HEK293T (cell line): ENCODE measurements at regions not wholly inside any gene's neighbourhood (a gene's known extent, or its start where the extent isn't known, plus 50 kb on each side); places are given as distances from the start of the nearest gene placed in this dataset.
"Not testable (repeated sequence)": the region's sequence is repeated elsewhere in the genome, so short reads cannot be mapped to it uniquely, and the experiment has no call there.

Source experiments
- BHLHE40 ChIP-seq: fragments of 450-650 bp; IDR thresholded peaks from 2 replicates; pipeline ENCODE4 v1.6.1; 2016; ENCODE audit warnings: mild to moderate bottlenecking, moderate library complexity, borderline replicate concordance
- CTBP1 ChIP-seq: fragments of 450-650 bp; IDR thresholded peaks from 2 replicates; pipeline ENCODE4 v1.6.1; 2016; ENCODE audit warnings: borderline replicate concordance
- ELF4 ChIP-seq: fragments of 450-650 bp; IDR thresholded peaks from 2 replicates; pipeline ENCODE4 v1.6.1; 2017; ENCODE audit warnings: antibody characterized with exemption
- FOXA1 ChIP-seq: fragments of 450-650 bp; IDR thresholded peaks from 2 replicates; pipeline ENCODE4 v1.6.1; 2016; ENCODE audit warnings: mild to moderate bottlenecking
- FOXM1 ChIP-seq: fragments of 450-650 bp; IDR thresholded peaks from 2 replicates; pipeline ENCODE4 v1.6.1; 2017; ENCODE audit warnings: mild to moderate bottlenecking, borderline replicate concordance
- HDGF ChIP-seq: fragments of 450-650 bp; IDR thresholded peaks from 2 replicates; pipeline ENCODE4 v1.6.1; 2017; ENCODE audit warnings: antibody characterized with exemption, borderline replicate concordance
- L3MBTL2 ChIP-seq: fragments of 450-650 bp; conservative IDR thresholded peaks from 2 replicates; pipeline ENCODE4 v1.6.1; 2016; ENCODE audit warnings: mild to moderate bottlenecking
- NFRKB ChIP-seq: fragments of 450-650 bp; IDR thresholded peaks from 2 replicates; pipeline ENCODE4 v1.6.1; 2016; ENCODE audit warnings: mild to moderate bottlenecking, moderate library complexity
- PKNOX1 ChIP-seq: fragments of 450-650 bp; IDR thresholded peaks from 2 replicates; pipeline ENCODE4 v1.6.1; 2016
- SP1 ChIP-seq: fragments of 450-650 bp; IDR thresholded peaks from 2 replicates; pipeline ENCODE4 v1.6.1; 2017
- TARDBP ChIP-seq: fragments of 450-650 bp; IDR thresholded peaks from 2 replicates; pipeline ENCODE4 v1.6.1; 2016
- ZNF384 ChIP-seq: fragments of 450-650 bp; IDR thresholded peaks from 2 replicates; pipeline ENCODE4 v1.6.1; 2016

DNA sequence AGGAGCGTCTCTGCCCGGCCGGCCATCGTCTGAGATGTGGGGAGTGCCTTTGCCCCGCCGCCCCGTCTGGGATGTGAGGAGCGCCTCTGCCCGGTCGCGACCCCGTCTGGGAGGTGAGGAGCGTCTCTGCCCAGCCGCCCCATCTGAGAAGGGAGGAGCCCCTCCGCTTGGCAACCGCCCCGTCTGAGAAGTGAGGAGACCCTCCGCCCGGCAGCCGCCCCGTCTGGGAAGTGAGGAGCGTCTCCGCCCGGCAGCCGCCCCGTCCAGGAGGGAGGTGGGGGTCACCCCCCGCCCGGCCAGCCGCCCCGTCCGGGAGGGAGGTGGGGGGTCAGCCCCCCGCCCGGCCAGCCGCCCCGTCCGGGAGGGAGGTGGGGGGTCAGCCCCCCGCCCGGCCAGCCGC is 432.7 kb downstream of the LIG4 start:
- TF ChIP-seq SP1, ELF4, L3MBTL2, BHLHE40, PKNOX1, CTBP1, HDGF, FOXA1, FOXM1, ZNF384, TARDBP, NFRKB: not testable (repeated sequence)
